Urinary bladder (tissue), 3 donors: ENCODE measurements at regions not wholly inside any gene's neighbourhood (a gene's known extent, or its start where the extent isn't known, plus 50 kb on each side); places are given as distances from the start of the nearest gene placed in this dataset.

Experiments used
- DNase-seq: peaks from one replicate; pipeline ENCODE4 v3.0.0-alpha.2; 2015; ENCODE audit errors: extremely low spot score
- H3K27ac ChIP-seq: one replicate; pipeline ENCODE4 v1.5.1; 2013; ENCODE audit warnings: low read depth, mild to moderate bottlenecking, moderate library complexity
- H3K36me3 ChIP-seq: one replicate; pipeline ENCODE4 v1.6.1; 2013; ENCODE audit warnings: mild to moderate bottlenecking, moderate library complexity; ENCODE audit not compliant: insufficient read depth
- H3K4me1 ChIP-seq: one replicate; pipeline ENCODE4 v1.6.1; 2013; ENCODE audit warnings: mild to moderate bottlenecking, moderate library complexity; ENCODE audit not compliant: insufficient read depth
- H3K4me3 ChIP-seq: one replicate; pipeline ENCODE4 v1.5.1; 2013; ENCODE audit warnings: low read depth, low read length
- WGBS: extraction: QIAGEN DNeasy Blood & Tissue Kit; methylation state at CpG from one replicate; pipeline ENCODE4 v1.1.7; 2013; 5-methylcytosine and 5-hydroxymethylcytosine counted together
- donor health status: healthy with polysubstance abuse.
- donor health status: healthy.

- Histone ChIP-seq H3K27ac (no peak overlapping the region), H3K36me3 (no peaks in the 10 kb centered on the region), H3K4me3 (no peak overlapping the region), H3K4me1 (no peaks in the 10 kb centered on the region)
- 60% methylated on average over 2 of the region's 2 CpGs for WGBS
- DNase-seq: no peak
Observed at GRCh38 chr6:166075186-166075585, 92.5 kb downstream of the TBXT start.

- Histone ChIP-seq H3K4me3 (no peak overlapping the region), H3K27ac (no peak overlapping the region), H3K36me3 (no peaks in the 10 kb centered on the region), H3K4me1 (no peaks in the 10 kb centered on the region)
- no peak for DNase-seq
- WGBS: 94% methylated on average over 9 of the region's 9 CpGs
Observed at GRCh38 chr6:166073082-166073481, 94.6 kb downstream of the TBXT start.

GRCh38 chr6:166068768-166069167, 98.9 kb downstream of the TBXT start:
- Histone ChIP-seq H3K36me3 (no peaks in the 10 kb centered on the region), H3K4me3 (no peak overlapping the region), H3K27ac (no peak overlapping the region), H3K4me1 (no peaks in the 10 kb centered on the region)
- WGBS: 80% methylated on average over 3 of the region's 3 CpGs
- DNase-seq: no peak

GRCh38 chr6:166058064-166058739, 109.4 kb downstream of the TBXT start:
- Histone ChIP-seq H3K27ac (no peak overlapping the region), H3K4me1 (no peaks in the 10 kb centered on the region), H3K36me3 (no peaks in the 10 kb centered on the region), H3K4me3 (no peak overlapping the region)
- peak; percentile 3 for DNase-seq
- WGBS: 40% methylated on average over 10 of the region's 10 CpGs

GRCh38 chr6:166057431-166057830, 110.2 kb downstream of the TBXT start:
- DNase-seq: no peak
- H3K27ac ChIP-seq: no peak overlapping the region
- no peak overlapping the region for H3K4me3 ChIP-seq
- no peaks in the 10 kb centered on the region for H3K36me3 ChIP-seq
- no peaks in the 10 kb centered on the region for H3K4me1 ChIP-seq
- 60% methylated on average over 2 of the region's 2 CpGs for WGBS

GRCh38 chr6:166056637-166057036, 111.0 kb downstream of the TBXT start:
- 61% methylated on average over 4 of the region's 4 CpGs for WGBS
- no peak overlapping the region for H3K4me3 ChIP-seq
- no peaks in the 10 kb centered on the region for H3K4me1 ChIP-seq
- no peak overlapping the region for H3K27ac ChIP-seq
- no peak for DNase-seq
- no peaks in the 10 kb centered on the region for H3K36me3 ChIP-seq

GRCh38 chr6:166055801-166056200, 111.8 kb downstream of the TBXT start:
- no peak overlapping the region for H3K4me3 ChIP-seq
- H3K36me3 ChIP-seq: no peaks in the 10 kb centered on the region
- DNase-seq: no peak
- H3K4me1 ChIP-seq: no peaks in the 10 kb centered on the region
- 75% methylated on average over 5 of the region's 5 CpGs for WGBS
- H3K27ac ChIP-seq: no peak overlapping the region

- Histone ChIP-seq H3K27ac (no peak overlapping the region), H3K4me3 (no peak overlapping the region), H3K36me3 (no peaks in the 10 kb centered on the region), H3K4me1 (no peaks in the 10 kb centered on the region)
- no peak for DNase-seq
Observed at GRCh38 chr6:166052837-166053236, 114.8 kb downstream of the TBXT start.

- Histone ChIP-seq H3K27ac (no peak overlapping the region), H3K36me3 (no peaks in the 10 kb centered on the region), H3K4me3 (no peak overlapping the region), H3K4me1 (no peaks in the 10 kb centered on the region)
- 74% methylated on average over 4 of the region's 4 CpGs for WGBS
- DNase-seq: no peak
Observed at GRCh38 chr6:166050559-166050958, 117.1 kb downstream of the TBXT start.

GRCh38 chr6:166046982-166047381, 120.7 kb downstream of the TBXT start:
- no peak for DNase-seq
- Histone ChIP-seq H3K36me3 (no peaks in the 10 kb centered on the region), H3K4me1 (no peaks in the 10 kb centered on the region), H3K27ac (no peak overlapping the region), H3K4me3 (no peak overlapping the region)
- WGBS: 86% methylated on average over 1 of the region's 1 CpG

- Histone ChIP-seq H3K4me3 (no peak overlapping the region), H3K36me3 (no peaks in the 10 kb centered on the region), H3K4me1 (no peaks in the 10 kb centered on the region), H3K27ac (no peak overlapping the region)
- DNase-seq: no peak
- WGBS: 61% methylated on average over 2 of the region's 2 CpGs
Observed at GRCh38 chr6:166046226-166046625, 121.4 kb downstream of the TBXT start.

- Histone ChIP-seq H3K36me3 (no peaks in the 10 kb centered on the region), H3K4me1 (no peaks in the 10 kb centered on the region), H3K27ac (no peak overlapping the region), H3K4me3 (no peak overlapping the region)
- DNase-seq: no peak
- 43% methylated on average over 1 of the region's 1 CpG for WGBS
Observed at GRCh38 chr6:166045860-166046200, 121.8 kb downstream of the TBXT start.

GRCh38 chr6:166045173-166045859, 122.3 kb downstream of the TBXT start:
- no peak for DNase-seq
- Histone ChIP-seq H3K4me3 (no peak overlapping the region), H3K4me1 (no peaks in the 10 kb centered on the region), H3K36me3 (no peaks in the 10 kb centered on the region), H3K27ac (no peak overlapping the region)
- WGBS: 76% methylated on average over 3 of the region's 3 CpGs

- H3K36me3 ChIP-seq: no peaks in the 10 kb centered on the region
- H3K27ac ChIP-seq: no peak overlapping the region
- H3K4me1 ChIP-seq: no peaks in the 10 kb centered on the region
- WGBS: 78% methylated on average over 4 of the region's 4 CpGs
- DNase-seq: no peak
- H3K4me3 ChIP-seq: no peak overlapping the region
Observed at GRCh38 chr6:166041277-166041676, 126.4 kb downstream of the TBXT start.
